GM23248 (cell line): ENCODE measurements at regions not wholly inside any gene's neighbourhood (a gene's known extent, or its start where the extent isn't known, plus 50 kb on each side); places are given as distances from the start of the nearest gene placed in this dataset.
A peak's percentile ranks its signal among the peaks of the same experiment; 100 is the strongest.

Experiments
- DNase-seq: peaks from one replicate; pipeline ENCODE4 v3.0.0-alpha.2; 2015
- H2AFZ ChIP-seq: fragments of 200-600 bp; sonication (generic); 2 replicates; pipeline ENCODE4 v1.6.1; 2016; ENCODE audit warnings: antibody characterized with exemption
- H3F3A ChIP-seq: fragments of 200-600 bp; sonication (generic); 2 replicates; pipeline ENCODE4 v1.6.1; 2016; ENCODE audit warnings: mild to moderate bottlenecking, antibody characterized with exemption, mixed run types; ENCODE audit not compliant: insufficient read depth
- H3K27ac ChIP-seq: fragments of 200-600 bp; sonication (generic); 2 replicates; pipeline ENCODE4 v1.5.1; 2016; ENCODE audit warnings: mild to moderate bottlenecking
- H3K27me3 ChIP-seq: fragments of 200-600 bp; sonication (generic); replicated peaks from 2 replicates; pipeline ENCODE4 v1.6.1; 2016; ENCODE audit warnings: mild to moderate bottlenecking; ENCODE audit not compliant: insufficient read depth
- H3K36me3 ChIP-seq: fragments of 200-600 bp; sonication (generic); 2 replicates; pipeline ENCODE4 v1.6.1; 2016; ENCODE audit warnings: low read depth, mild to moderate bottlenecking
- H3K4me1 ChIP-seq: fragments of 200-600 bp; sonication (generic); 2 replicates; pipeline ENCODE4 v1.6.1; 2016; ENCODE audit warnings: mild to moderate bottlenecking; ENCODE audit not compliant: insufficient read depth
- H3K4me2 ChIP-seq: fragments of 200-600 bp; sonication (generic); one replicate; pipeline ENCODE4 v1.6.1; 2016; ENCODE audit warnings: mild to moderate bottlenecking; ENCODE audit not compliant: unreplicated experiment
- H3K4me3 ChIP-seq: fragments of 200-600 bp; sonication (generic); 2 replicates; pipeline ENCODE4 v1.5.1; 2016; ENCODE audit warnings: mild to moderate bottlenecking
- H3K79me2 ChIP-seq: fragments of 200-600 bp; sonication (generic); 2 replicates; pipeline ENCODE4 v1.6.1; 2016; ENCODE audit warnings: mild to moderate bottlenecking; ENCODE audit not compliant: insufficient read depth
- H3K9ac ChIP-seq: fragments of 200-600 bp; sonication (generic); 2 replicates; pipeline ENCODE4 v1.6.1; 2016; ENCODE audit warnings: mild to moderate bottlenecking
- H3K9me2 ChIP-seq: fragments of 200-600 bp; sonication (generic); 2 replicates; pipeline ENCODE4 v1.6.1; 2016; ENCODE audit warnings: mixed run types, mild to moderate bottlenecking, moderate library complexity; ENCODE audit not compliant: insufficient read depth
- H3K9me3 ChIP-seq: fragments of 200-600 bp; sonication (generic); one replicate; pipeline ENCODE4 v1.6.1; 2017; ENCODE audit warnings: low read depth
- H4K20me1 ChIP-seq: fragments of 200-600 bp; sonication (generic); 2 replicates; pipeline ENCODE4 v1.6.0; 2016; ENCODE audit not compliant: insufficient read depth
- EZH2 ChIP-seq: fragments of 200-600 bp; sonication (generic); IDR thresholded peaks from 2 replicates; pipeline ENCODE4 v1.6.1; 2018; ENCODE audit warnings: antibody characterized with exemption, mild to moderate bottlenecking; ENCODE audit not compliant: insufficient read depth, poor library complexity, severe bottlenecking
- EZH2phosphoT487 ChIP-seq: fragments of 200-600 bp; sonication (generic); IDR thresholded peaks from 2 replicates; pipeline ENCODE4 v1.6.1; 2018; ENCODE audit warnings: antibody characterized with exemption, moderate library complexity, mild to moderate bottlenecking, low read depth; ENCODE audit not compliant: insufficient read depth
- WGBS, 2 experiments: methylation state at CpG; one replicate each; pipeline ENCODE4 v1.1.6; 2015 to 2017; ENCODE audit warnings: low lambda C conversion rate in 2 of 2, low coverage in 1 of 2; ENCODE audit errors: missing lambda C conversion rate in 2 of 2; 5-methylcytosine and 5-hydroxymethylcytosine counted together
- in situ Hi-C: fragments of 300-500 bp; cut with MboI; formaldehyde crosslinking; loops from 2 replicates; pipeline ENCODE4 v1.15.0; 2020

- Histone ChIP-seq H3K9ac (no peak overlapping the region), H3K79me2 (no peaks in the 10 kb centered on the region), H3K4me1 (peaks cover 30% of the 10 kb centered on the region), H3K9me2 (no peaks in the 10 kb centered on the region), H3K27me3 (no peaks in the 10 kb centered on the region), H3F3A (no peaks in the 10 kb centered on the region), H4K20me1 (no peaks in the 10 kb centered on the region), H3K4me2 (no peak overlapping the region), H2AFZ (no peak overlapping the region), H3K4me3 (no peak overlapping the region), H3K9me3 (no peaks in the 10 kb centered on the region), H3K27ac (no peak overlapping the region), H3K36me3 (no peaks in the 10 kb centered on the region)
- no peak for TF ChIP-seq EZH2phosphoT487
- 96 to 100% methylated on average over 2 of the region's 2 CpGs for WGBS, 2 experiments
- no peak for DNase-seq
- in situ Hi-C loops, result loop anchor here (10.0 kb wide), 1 partner anchor 384 kb away; no protein-coding TSS in a partner anchor
Measured at GRCh38 chr13:31910633-31911032, 120.9 kb upstream of the FRY start.

- no peak overlapping the region for H3K27ac ChIP-seq
- WGBS, 2 experiments, result 46 to 54% methylated on average over 2 of the region's 2 CpGs
- no peaks in the 10 kb centered on the region for H3K36me3 ChIP-seq
- H2AFZ ChIP-seq, result no peak overlapping the region
- H3K9me2 ChIP-seq, result no peaks in the 10 kb centered on the region
- H3K4me3 ChIP-seq, result no peak overlapping the region
- H3K9me3 ChIP-seq, result no peaks in the 10 kb centered on the region
- no peaks in the 10 kb centered on the region for H3F3A ChIP-seq
- no peaks in the 10 kb centered on the region for H3K79me2 ChIP-seq
- H4K20me1 ChIP-seq, result no peaks in the 10 kb centered on the region
- peak; percentile 35 for DNase-seq
- H3K9ac ChIP-seq, result 0 out of 2 replicates have a peak overlapping the region, but pooled peaks have one; percentile 6
- in situ Hi-C loops, result loop anchor here (10.0 kb wide), 1 partner anchor 382 kb away; no protein-coding TSS in a partner anchor
- TF ChIP-seq EZH2phosphoT487 (no peak), EZH2 (no peak)
- H3K27me3 ChIP-seq, result no peaks in the 10 kb centered on the region
- no peak overlapping the region for H3K4me2 ChIP-seq
- H3K4me1 ChIP-seq, result peaks cover 30% of the 10 kb centered on the region
Measured at GRCh38 chr13:31912647-31913401, 118.8 kb upstream of the FRY start.

GRCh38 chr13:31913459-31913858, 118.1 kb upstream of the FRY start:
- peak; percentile 60 for DNase-seq
- Histone ChIP-seq H3K9me2 (no peaks in the 10 kb centered on the region), H3K9me3 (no peaks in the 10 kb centered on the region), H3K4me2 (no peak overlapping the region), H4K20me1 (no peaks in the 10 kb centered on the region), H3K9ac (0 out of 2 replicates have a peak overlapping the region, but pooled peaks have one; percentile 6), H3K27ac (no peak overlapping the region), H3K4me1 (peaks cover 29% of the 10 kb centered on the region), H3K27me3 (no peaks in the 10 kb centered on the region), H3K4me3 (no peak overlapping the region), H2AFZ (0 out of 2 replicates have a peak overlapping the region, but pooled peaks have one; percentile 28), H3K36me3 (no peaks in the 10 kb centered on the region), H3K79me2 (no peaks in the 10 kb centered on the region), H3F3A (no peaks in the 10 kb centered on the region)
- no peak for TF ChIP-seq EZH2phosphoT487
- TF ChIP-seq EZH2, result no peak
- in situ Hi-C loops, result loop anchor here (10.0 kb wide), 1 partner anchor 381 kb away; no protein-coding TSS in a partner anchor
- 91 to 95% methylated on average over 2 of the region's 2 CpGs for WGBS, 2 experiments

- H2AFZ ChIP-seq, result no peak overlapping the region
- in situ Hi-C loops, result loop anchor here (10.0 kb wide), 1 partner anchor 380 kb away; no protein-coding TSS in a partner anchor
- H3K4me2 ChIP-seq, result no peak overlapping the region
- no peak overlapping the region for H3K9ac ChIP-seq
- H3F3A ChIP-seq, result no peaks in the 10 kb centered on the region
- no peaks in the 10 kb centered on the region for H3K9me2 ChIP-seq
- no peaks in the 10 kb centered on the region for H3K27me3 ChIP-seq
- no peak overlapping the region for H3K27ac ChIP-seq
- no peaks in the 10 kb centered on the region for H4K20me1 ChIP-seq
- no peak for DNase-seq
- H3K79me2 ChIP-seq, result no peaks in the 10 kb centered on the region
- H3K9me3 ChIP-seq, result no peaks in the 10 kb centered on the region
- H3K4me3 ChIP-seq, result no peak overlapping the region
- H3K4me1 ChIP-seq, result peaks cover 16% of the 10 kb centered on the region
- TF ChIP-seq EZH2phosphoT487 (no peak), EZH2 (no peak)
- WGBS, 2 experiments, result 97% methylated on average over 4 of the region's 4 CpGs
- no peaks in the 10 kb centered on the region for H3K36me3 ChIP-seq
Measured at GRCh38 chr13:31914843-31915242, 116.7 kb upstream of the FRY start.
